ENCODE measurements at regions not wholly inside any gene's neighbourhood (a gene's known extent, or its start where the extent isn't known, plus 50 kb on each side); places are given as distances from the start of the nearest gene placed in this dataset.
"Not testable (repeated sequence)": the region's sequence is repeated elsewhere in the genome, so short reads cannot be mapped to it uniquely, and the experiment has no call there.

- no peak for DNase-seq (ENCODE audit: insufficient read length, low spot score, missing footprints)
- Histone ChIP-seq H4K20me1 (ENCODE audit: insufficient read depth, low read length) (no peaks in the 10 kb centered on the region), H3K79me2 (ENCODE audit: insufficient read depth, low read length) (no peaks in the 10 kb centered on the region), H3K36me3 (ENCODE audit: insufficient read depth, low read length) (no peaks in the 10 kb centered on the region), H3K4me1 (ENCODE audit: insufficient read depth, low read length) (no peaks in the 10 kb centered on the region), H3K27ac (ENCODE audit: low read depth, low read length) (no peak overlapping the region), H3K9me3 (ENCODE audit: low read depth, low read length) (no peaks in the 10 kb centered on the region), H3K27me3 (ENCODE audit: insufficient read depth, low read length) (no peaks in the 10 kb centered on the region), H2AFZ (ENCODE audit: low read length) (no peak overlapping the region), H3K4me3 (ENCODE audit: insufficient read depth, low read length) (no peak overlapping the region), H3K4me2 (ENCODE audit: insufficient read depth, low read length) (no peak overlapping the region)
- no peak for TF ChIP-seq CTCF (IDR thresholded peaks at IDR 0.05; ENCODE audit: extremely low read depth, low read depth, low read length)
Observed at GRCh38 chr7:113622796-113623195, 296.0 kb downstream of the PPP1R3A start.

- H3K79me2 ChIP-seq (ENCODE audit: insufficient read depth, low read length): no peaks in the 10 kb centered on the region
- H2AFZ ChIP-seq (ENCODE audit: low read length): no peak overlapping the region
- no peaks in the 10 kb centered on the region for H3K9me3 ChIP-seq (ENCODE audit: low read depth, low read length)
- no peak for DNase-seq (ENCODE audit: insufficient read length, low spot score, missing footprints)
- H3K4me1 ChIP-seq (ENCODE audit: insufficient read depth, low read length): no peaks in the 10 kb centered on the region
- no peaks in the 10 kb centered on the region for H3K27me3 ChIP-seq (ENCODE audit: insufficient read depth, low read length)
- no peak overlapping the region for H3K4me3 ChIP-seq (ENCODE audit: insufficient read depth, low read length)
- H3K36me3 ChIP-seq (ENCODE audit: insufficient read depth, low read length): no peaks in the 10 kb centered on the region
- TF ChIP-seq CTCF (IDR thresholded peaks at IDR 0.05; ENCODE audit: extremely low read depth, low read depth, low read length): no peak
- H4K20me1 ChIP-seq (ENCODE audit: insufficient read depth, low read length): no peaks in the 10 kb centered on the region
- no peak overlapping the region for H3K27ac ChIP-seq (ENCODE audit: low read depth, low read length)
- H3K4me2 ChIP-seq (ENCODE audit: insufficient read depth, low read length): no peak overlapping the region
Observed at GRCh38 chr7:113610572-113610971, 308.2 kb downstream of the PPP1R3A start.

- Histone ChIP-seq H3K27ac (ENCODE audit: low read depth, low read length) (no peak overlapping the region), H3K36me3 (ENCODE audit: insufficient read depth, low read length) (no peaks in the 10 kb centered on the region), H3K4me3 (ENCODE audit: insufficient read depth, low read length) (no peak overlapping the region), H3K9me3 (ENCODE audit: low read depth, low read length) (no peaks in the 10 kb centered on the region), H3K4me1 (ENCODE audit: insufficient read depth, low read length) (no peaks in the 10 kb centered on the region), H2AFZ (ENCODE audit: low read length) (no peak overlapping the region), H3K79me2 (ENCODE audit: insufficient read depth, low read length) (no peaks in the 10 kb centered on the region), H3K27me3 (ENCODE audit: insufficient read depth, low read length) (no peaks in the 10 kb centered on the region), H4K20me1 (ENCODE audit: insufficient read depth, low read length) (no peaks in the 10 kb centered on the region), H3K4me2 (ENCODE audit: insufficient read depth, low read length) (no peak overlapping the region)
- no peak for TF ChIP-seq CTCF (IDR thresholded peaks at IDR 0.05; ENCODE audit: extremely low read depth, low read depth, low read length)
- no peak for DNase-seq (ENCODE audit: insufficient read length, low spot score, missing footprints)
Observed at GRCh38 chr7:113608782-113609181, 310.0 kb downstream of the PPP1R3A start.

- Histone ChIP-seq H4K20me1 (ENCODE audit: insufficient read depth, low read length) (no peaks in the 10 kb centered on the region), H3K9me3 (ENCODE audit: low read depth, low read length) (no peaks in the 10 kb centered on the region), H3K36me3 (ENCODE audit: insufficient read depth, low read length) (no peaks in the 10 kb centered on the region), H3K79me2 (ENCODE audit: insufficient read depth, low read length) (no peaks in the 10 kb centered on the region), H3K4me3 (ENCODE audit: insufficient read depth, low read length) (no peak overlapping the region), H3K4me2 (ENCODE audit: insufficient read depth, low read length) (no peak overlapping the region), H3K27ac (ENCODE audit: low read depth, low read length) (no peak overlapping the region), H3K4me1 (ENCODE audit: insufficient read depth, low read length) (no peaks in the 10 kb centered on the region), H3K27me3 (ENCODE audit: insufficient read depth, low read length) (no peaks in the 10 kb centered on the region), H2AFZ (ENCODE audit: low read length) (no peak overlapping the region)
- no peak for DNase-seq (ENCODE audit: insufficient read length, low spot score, missing footprints)
- no peak for TF ChIP-seq CTCF (IDR thresholded peaks at IDR 0.05; ENCODE audit: extremely low read depth, low read depth, low read length)
Observed at GRCh38 chr7:113606325-113606724, 312.5 kb downstream of the PPP1R3A start.

GRCh38 chr7:113600428-113600827 is 318.4 kb downstream of the PPP1R3A start:
- DNase-seq (ENCODE audit: insufficient read length, low spot score, missing footprints); H2AFZ ChIP-seq (ENCODE audit: low read length); H3K9me3 ChIP-seq (ENCODE audit: low read depth, low read length); H4K20me1 ChIP-seq (ENCODE audit: insufficient read depth, low read length); H3K27me3 ChIP-seq (ENCODE audit: insufficient read depth, low read length); H3K27ac ChIP-seq (ENCODE audit: low read depth, low read length); H3K4me2 ChIP-seq (ENCODE audit: insufficient read depth, low read length); H3K79me2 ChIP-seq (ENCODE audit: insufficient read depth, low read length); H3K4me3 ChIP-seq (ENCODE audit: insufficient read depth, low read length); H3K4me1 ChIP-seq (ENCODE audit: insufficient read depth, low read length); H3K36me3 ChIP-seq (ENCODE audit: insufficient read depth, low read length): not testable (repeated sequence)

GRCh38 chr7:113593455-113593854 is 325.4 kb downstream of the PPP1R3A start:
- H3K4me3 ChIP-seq (ENCODE audit: insufficient read depth, low read length); H3K36me3 ChIP-seq (ENCODE audit: insufficient read depth, low read length); H3K27me3 ChIP-seq (ENCODE audit: insufficient read depth, low read length); DNase-seq (ENCODE audit: insufficient read length, low spot score, missing footprints); H3K9me3 ChIP-seq (ENCODE audit: low read depth, low read length); H3K27ac ChIP-seq (ENCODE audit: low read depth, low read length); H3K4me1 ChIP-seq (ENCODE audit: insufficient read depth, low read length); H3K79me2 ChIP-seq (ENCODE audit: insufficient read depth, low read length); H4K20me1 ChIP-seq (ENCODE audit: insufficient read depth, low read length); H3K4me2 ChIP-seq (ENCODE audit: insufficient read depth, low read length); H2AFZ ChIP-seq (ENCODE audit: low read length): not testable (repeated sequence)
